ENCODE measurements at regions not wholly inside any gene's neighbourhood (a gene's known extent, or its start where the extent isn't known, plus 50 kb on each side); places are given as distances from the start of the nearest gene placed in this dataset.
"Not testable (repeated sequence)": the region's sequence is repeated elsewhere in the genome, so short reads cannot be mapped to it uniquely, and the experiment has no call there.

DNA sequence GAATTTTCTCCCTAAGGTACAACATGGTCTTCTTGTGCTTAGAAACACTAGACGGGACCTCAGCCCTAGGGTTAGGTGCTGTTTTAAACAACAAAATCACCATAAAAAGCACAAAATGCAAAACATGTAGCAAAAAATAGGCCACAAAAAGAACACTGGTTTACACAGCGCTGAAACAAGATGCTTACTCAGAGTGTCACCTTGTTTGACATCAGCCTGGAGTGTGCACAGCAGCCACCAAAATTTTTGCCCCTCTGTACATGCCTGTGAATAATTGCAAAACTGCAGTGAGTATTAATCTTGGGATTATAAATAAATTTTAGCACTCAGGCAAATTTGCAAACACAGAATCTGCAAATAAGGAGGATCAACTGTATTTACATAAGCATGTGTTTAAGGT, 110.1 kb downstream of the PLG start:
- Histone ChIP-seq H3K27ac (ENCODE audit: low read length) (no peak overlapping the region), H3K79me2 (replicated peaks; ENCODE audit: insufficient read depth, low read length) (no peaks in the 10 kb centered on the region), H3K36me3 (ENCODE audit: insufficient read depth, low read length) (no peaks in the 10 kb centered on the region), H2AFZ (ENCODE audit: low read depth, low read length) (no peak overlapping the region), H3K4me2 (ENCODE audit: low read length) (no peak overlapping the region), H3K9me3 (ENCODE audit: low read length) (no peaks in the 10 kb centered on the region), H3K4me3 (ENCODE audit: low read length) (no peak overlapping the region), H3K9ac (ENCODE audit: low read length) (no peak overlapping the region), H3K9me2 (ENCODE audit: insufficient read depth, low read length) (no peaks in the 10 kb centered on the region), H4K20me1 (ENCODE audit: insufficient read depth) (no peaks in the 10 kb centered on the region), H3F3A (ENCODE audit: insufficient read depth, low read length, poor library complexity, severe bottlenecking) (no peaks in the 10 kb centered on the region), H3K27me3 (ENCODE audit: insufficient read depth, low read depth, low read length) (no peaks in the 10 kb centered on the region)
- TF ChIP-seq SMC3 (conservative IDR thresholded peaks at IDR 0.05; ENCODE audit: poor library complexity) (no peak), RAD21 (conservative IDR thresholded peaks at IDR 0.05) (no peak), TAF1 (IDR thresholded peaks at IDR 0.05; ENCODE audit: low read depth) (no peak), MXI1 (conservative IDR thresholded peaks at IDR 0.05; ENCODE audit: poor library complexity, severe bottlenecking) (no peak), EP300 (conservative IDR thresholded peaks at IDR 0.05; ENCODE audit: poor library complexity, severe bottlenecking) (no peak), EZH2 (IDR thresholded peaks at IDR 0.05; ENCODE audit: borderline replicate concordance, insufficient read depth, low read length, poor library complexity, severe bottlenecking) (no peak), POLR2AphosphoS5 (IDR thresholded peaks at IDR 0.05) (no peak)
- TF ChIP-seq, protein P1, sequence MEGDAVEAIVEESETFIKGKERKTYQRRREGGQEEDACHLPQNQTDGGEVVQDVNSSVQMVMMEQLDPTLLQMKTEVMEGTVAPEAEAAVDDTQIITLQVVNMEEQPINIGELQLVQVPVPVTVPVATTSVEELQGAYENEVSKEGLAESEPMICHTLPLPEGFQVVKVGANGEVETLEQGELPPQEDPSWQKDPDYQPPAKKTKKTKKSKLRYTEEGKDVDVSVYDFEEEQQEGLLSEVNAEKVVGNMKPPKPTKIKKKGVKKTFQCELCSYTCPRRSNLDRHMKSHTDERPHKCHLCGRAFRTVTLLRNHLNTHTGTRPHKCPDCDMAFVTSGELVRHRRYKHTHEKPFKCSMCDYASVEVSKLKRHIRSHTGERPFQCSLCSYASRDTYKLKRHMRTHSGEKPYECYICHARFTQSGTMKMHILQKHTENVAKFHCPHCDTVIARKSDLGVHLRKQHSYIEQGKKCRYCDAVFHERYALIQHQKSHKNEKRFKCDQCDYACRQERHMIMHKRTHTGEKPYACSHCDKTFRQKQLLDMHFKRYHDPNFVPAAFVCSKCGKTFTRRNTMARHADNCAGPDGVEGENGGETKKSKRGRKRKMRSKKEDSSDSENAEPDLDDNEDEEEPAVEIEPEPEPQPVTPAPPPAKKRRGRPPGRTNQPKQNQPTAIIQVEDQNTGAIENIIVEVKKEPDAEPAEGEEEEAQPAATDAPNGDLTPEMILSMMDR (IDR thresholded peaks at IDR 0.05; ENCODE audit: poor library complexity, severe bottlenecking): no peak
- TF ChIP-seq, protein P2, sequence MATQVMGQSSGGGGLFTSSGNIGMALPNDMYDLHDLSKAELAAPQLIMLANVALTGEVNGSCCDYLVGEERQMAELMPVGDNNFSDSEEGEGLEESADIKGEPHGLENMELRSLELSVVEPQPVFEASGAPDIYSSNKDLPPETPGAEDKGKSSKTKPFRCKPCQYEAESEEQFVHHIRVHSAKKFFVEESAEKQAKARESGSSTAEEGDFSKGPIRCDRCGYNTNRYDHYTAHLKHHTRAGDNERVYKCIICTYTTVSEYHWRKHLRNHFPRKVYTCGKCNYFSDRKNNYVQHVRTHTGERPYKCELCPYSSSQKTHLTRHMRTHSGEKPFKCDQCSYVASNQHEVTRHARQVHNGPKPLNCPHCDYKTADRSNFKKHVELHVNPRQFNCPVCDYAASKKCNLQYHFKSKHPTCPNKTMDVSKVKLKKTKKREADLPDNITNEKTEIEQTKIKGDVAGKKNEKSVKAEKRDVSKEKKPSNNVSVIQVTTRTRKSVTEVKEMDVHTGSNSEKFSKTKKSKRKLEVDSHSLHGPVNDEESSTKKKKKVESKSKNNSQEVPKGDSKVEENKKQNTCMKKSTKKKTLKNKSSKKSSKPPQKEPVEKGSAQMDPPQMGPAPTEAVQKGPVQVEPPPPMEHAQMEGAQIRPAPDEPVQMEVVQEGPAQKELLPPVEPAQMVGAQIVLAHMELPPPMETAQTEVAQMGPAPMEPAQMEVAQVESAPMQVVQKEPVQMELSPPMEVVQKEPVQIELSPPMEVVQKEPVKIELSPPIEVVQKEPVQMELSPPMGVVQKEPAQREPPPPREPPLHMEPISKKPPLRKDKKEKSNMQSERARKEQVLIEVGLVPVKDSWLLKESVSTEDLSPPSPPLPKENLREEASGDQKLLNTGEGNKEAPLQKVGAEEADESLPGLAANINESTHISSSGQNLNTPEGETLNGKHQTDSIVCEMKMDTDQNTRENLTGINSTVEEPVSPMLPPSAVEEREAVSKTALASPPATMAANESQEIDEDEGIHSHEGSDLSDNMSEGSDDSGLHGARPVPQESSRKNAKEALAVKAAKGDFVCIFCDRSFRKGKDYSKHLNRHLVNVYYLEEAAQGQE (IDR thresholded peaks at IDR 0.05; ENCODE audit: borderline replicate concordance): no peak

DNA sequence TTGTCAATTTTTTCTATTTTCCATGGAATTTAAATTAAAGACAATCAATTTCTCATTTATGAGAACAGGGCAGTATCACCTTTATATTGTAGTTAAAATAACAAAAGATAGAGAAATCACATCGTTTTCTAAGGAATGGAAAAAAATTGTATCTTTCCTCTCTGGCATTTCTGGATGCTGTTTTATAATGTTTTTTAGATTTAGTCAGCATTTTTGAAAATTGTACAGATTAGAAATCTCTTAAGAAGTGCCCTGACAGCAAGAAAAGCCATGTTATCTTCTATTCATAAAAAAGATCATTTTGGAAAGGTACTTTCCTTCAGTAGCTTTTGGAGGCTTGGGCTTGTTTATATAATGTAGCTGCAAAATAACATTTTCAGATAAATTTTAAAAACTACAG, 116.9 kb downstream of the PLG start:
- Histone ChIP-seq H3K9me2 (ENCODE audit: insufficient read depth, low read length) (no peaks in the 10 kb centered on the region), H3K79me2 (replicated peaks; ENCODE audit: insufficient read depth, low read length) (no peaks in the 10 kb centered on the region), H3K36me3 (ENCODE audit: insufficient read depth, low read length) (no peaks in the 10 kb centered on the region), H3K9ac (ENCODE audit: low read length) (no peak overlapping the region), H3K9me3 (ENCODE audit: low read length) (no peaks in the 10 kb centered on the region), H3K4me2 (ENCODE audit: low read length) (no peak overlapping the region), H2AFZ (ENCODE audit: low read depth, low read length) (no peak overlapping the region), H3K27me3 (ENCODE audit: insufficient read depth, low read depth, low read length) (no peaks in the 10 kb centered on the region), H3K4me3 (ENCODE audit: low read length) (no peak overlapping the region), H3K27ac (ENCODE audit: low read length) (no peak overlapping the region), H4K20me1 (ENCODE audit: insufficient read depth) (no peaks in the 10 kb centered on the region), H3F3A (ENCODE audit: insufficient read depth, low read length, poor library complexity, severe bottlenecking) (no peaks in the 10 kb centered on the region)
- TF ChIP-seq RAD21 (conservative IDR thresholded peaks at IDR 0.05): no peak
- TF ChIP-seq, protein P2 (IDR thresholded peaks at IDR 0.05; ENCODE audit: borderline replicate concordance): no peak
- TF ChIP-seq, protein P1 (IDR thresholded peaks at IDR 0.05; ENCODE audit: poor library complexity, severe bottlenecking): no peak
- TF ChIP-seq SMC3 (conservative IDR thresholded peaks at IDR 0.05; ENCODE audit: poor library complexity): no peak
- TF ChIP-seq TAF1 (IDR thresholded peaks at IDR 0.05; ENCODE audit: low read depth): no peak
- TF ChIP-seq EP300 (conservative IDR thresholded peaks at IDR 0.05; ENCODE audit: poor library complexity, severe bottlenecking): no peak

DNA sequence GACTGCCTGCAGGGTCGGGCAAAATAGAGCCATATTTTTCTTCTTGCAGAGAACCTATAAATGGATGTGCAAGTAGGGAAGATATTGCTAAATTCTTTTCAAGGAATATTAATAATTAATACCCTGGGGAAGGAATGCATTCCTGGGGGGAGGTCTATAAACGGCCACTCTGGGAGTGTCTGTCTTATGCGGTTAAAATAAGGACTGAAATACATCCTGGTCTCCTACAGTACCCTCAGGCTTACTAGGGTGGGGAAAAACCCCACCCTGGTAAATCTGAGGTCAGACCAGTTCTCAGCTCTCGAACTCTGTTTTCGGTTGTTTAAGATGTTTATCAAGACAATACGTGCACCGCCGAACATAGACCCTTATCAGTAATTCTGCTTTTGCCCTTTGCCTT, 118.6 kb downstream of the PLG start:
- H3K9me3 ChIP-seq (ENCODE audit: low read length); H3K27ac ChIP-seq (ENCODE audit: low read length); H3K4me2 ChIP-seq (ENCODE audit: low read length); H3K79me2 ChIP-seq (replicated peaks; ENCODE audit: insufficient read depth, low read length); H3K9ac ChIP-seq (ENCODE audit: low read length); H3F3A ChIP-seq (ENCODE audit: insufficient read depth, low read length, poor library complexity, severe bottlenecking); H3K36me3 ChIP-seq (ENCODE audit: insufficient read depth, low read length); H4K20me1 ChIP-seq (ENCODE audit: insufficient read depth); H3K27me3 ChIP-seq (ENCODE audit: insufficient read depth, low read depth, low read length); H3K4me3 ChIP-seq (ENCODE audit: low read length); H2AFZ ChIP-seq (ENCODE audit: low read depth, low read length); H3K9me2 ChIP-seq (ENCODE audit: insufficient read depth, low read length): not testable (repeated sequence)

Data from neural cell (in vitro differentiated cells).